IMR-90 (cell line): ENCODE measurements at regions not wholly inside any gene's neighbourhood (a gene's known extent, or its start where the extent isn't known, plus 50 kb on each side); places are given as distances from the start of the nearest gene placed in this dataset.

Source experiments
- CEBPB ChIP-seq: IDR thresholded peaks from 2 replicates; pipeline ENCODE4 v1.6.1; 2012; ENCODE audit warnings: low read depth, low read length, improper control_type of control experiment
- POLR2A ChIP-seq: IDR thresholded peaks from 2 replicates; pipeline ENCODE4 v1.6.1; 2012; ENCODE audit warnings: mild to moderate bottlenecking, low read depth, low read length
- TF ChIP-seq, protein P1 (sequence below): conservative IDR thresholded peaks from 2 replicates; pipeline ENCODE4 v1.5.1; 2012; ENCODE audit warnings: mild to moderate bottlenecking, low read depth, low read length, improper control_type of control experiment

- TF ChIP-seq CEBPB (no peak), POLR2A (no peak)
- TF ChIP-seq, protein P1, sequence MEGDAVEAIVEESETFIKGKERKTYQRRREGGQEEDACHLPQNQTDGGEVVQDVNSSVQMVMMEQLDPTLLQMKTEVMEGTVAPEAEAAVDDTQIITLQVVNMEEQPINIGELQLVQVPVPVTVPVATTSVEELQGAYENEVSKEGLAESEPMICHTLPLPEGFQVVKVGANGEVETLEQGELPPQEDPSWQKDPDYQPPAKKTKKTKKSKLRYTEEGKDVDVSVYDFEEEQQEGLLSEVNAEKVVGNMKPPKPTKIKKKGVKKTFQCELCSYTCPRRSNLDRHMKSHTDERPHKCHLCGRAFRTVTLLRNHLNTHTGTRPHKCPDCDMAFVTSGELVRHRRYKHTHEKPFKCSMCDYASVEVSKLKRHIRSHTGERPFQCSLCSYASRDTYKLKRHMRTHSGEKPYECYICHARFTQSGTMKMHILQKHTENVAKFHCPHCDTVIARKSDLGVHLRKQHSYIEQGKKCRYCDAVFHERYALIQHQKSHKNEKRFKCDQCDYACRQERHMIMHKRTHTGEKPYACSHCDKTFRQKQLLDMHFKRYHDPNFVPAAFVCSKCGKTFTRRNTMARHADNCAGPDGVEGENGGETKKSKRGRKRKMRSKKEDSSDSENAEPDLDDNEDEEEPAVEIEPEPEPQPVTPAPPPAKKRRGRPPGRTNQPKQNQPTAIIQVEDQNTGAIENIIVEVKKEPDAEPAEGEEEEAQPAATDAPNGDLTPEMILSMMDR: no peak
Measured at GRCh38 chr21:41687633-41688032, 79.2 kb downstream of the RIPK4 start.
